Kidney (tissue), 13 donors: ENCODE measurements at regions not wholly inside any gene's neighbourhood (a gene's known extent, or its start where the extent isn't known, plus 50 kb on each side); places are given as distances from the start of the nearest gene placed in this dataset.

Experiments
- DNase-seq, 5 donors: peaks; one replicate each; pipeline ENCODE4 v3.0.0-alpha.2; 2013 to 2020
- FAIRE-seq: peaks from 2 replicates; lab custom pipeline; 2012; peaks lifted over from hg19 to GRCh38; lab: Jason Lieb, UNC
- H3K27ac ChIP-seq, 2 donors: one replicate each; pipeline ENCODE4 v1.7.0; 2013; ENCODE audit warnings: low read depth in 2 of 2, low read length in 2 of 2, inconsistent platforms in 1 of 2
- H3K27me3 ChIP-seq: one replicate; pipeline ENCODE4 v1.7.1; 2013; ENCODE audit warnings: low read length, inconsistent platforms; ENCODE audit not compliant: control insufficient read depth, insufficient read depth
- H3K36me3 ChIP-seq, 3 donors: one replicate each; pipeline versions ENCODE4 v1.7.0 to v1.7.1; 2013; ENCODE audit warnings: low read length in 3 of 3, control low read depth in 1 of 3, inconsistent platforms in 1 of 3; ENCODE audit not compliant: insufficient read depth in 3 of 3, control insufficient read depth in 2 of 3
- H3K4me1 ChIP-seq, 3 donors: one replicate each; pipeline versions ENCODE4 v1.7.0 to v1.7.1; 2013; ENCODE audit warnings: low read length in 3 of 3, inconsistent platforms in 1 of 3, low read depth in 1 of 3; ENCODE audit not compliant: control insufficient read depth in 2 of 3, insufficient read depth in 2 of 3
- H3K4me3 ChIP-seq, 3 donors: one replicate each; pipeline versions ENCODE4 v1.7.0 to v1.8.1; 2013; ENCODE audit warnings: low read length in 3 of 3, control low read depth in 1 of 3, inconsistent platforms in 1 of 3
- H3K9ac ChIP-seq, 3 donors: one replicate each; pipeline versions ENCODE4 v1.7.0 to v1.7.1; 2013; ENCODE audit warnings: low read length in 3 of 3, control low read depth in 1 of 3, inconsistent platforms in 1 of 3
- H3K9me3 ChIP-seq, 3 donors: one replicate each; pipeline versions ENCODE4 v1.7.0 to v1.7.1; 2013; ENCODE audit warnings: low read length in 3 of 3, control low read depth in 1 of 3, inconsistent platforms in 1 of 3; ENCODE audit not compliant: control insufficient read depth in 2 of 3, insufficient read depth in 1 of 3
- CTCF ChIP-seq: IDR thresholded peaks from 3 replicates; pipeline ENCODE4 v1.5.1; 2012; ENCODE audit warnings: mild to moderate bottlenecking, moderate library complexity, borderline replicate concordance; ENCODE audit not compliant: insufficient read depth; ENCODE audit errors: extremely low read depth
- intact Hi-C: fragments of 100-400 bp; cut with DNase I; formaldehyde crosslinking; loops from one replicate; pipeline ENCODE4 v1.11.1; 2022
- donor health status: control.
- donor health status: control.
- donor health status: control.
- donor health status: control.
- donor health status: control.
- donor health status: DM: yes; HTN: yes; CAD: no.
- donor health status: Normal renal cell carcinoma (clear cell type).

- Histone ChIP-seq H3K27ac (no peak overlapping the region), H3K36me3 (no peaks in the 10 kb centered on the region), H3K27me3 (no peaks in the 10 kb centered on the region), H3K4me1 (peaks cover 0 to 10% (median 8%) of the 10 kb centered on the region in 3 donors), H3K9ac (no peak overlapping the region), H3K4me3 (no peak overlapping the region), H3K9me3 (no peaks in the 10 kb centered on the region)
- intact Hi-C loops = no loop called here
- FAIRE-seq (no peak), DNase-seq (no peak)
- no peak for TF ChIP-seq CTCF
Measured at GRCh38 chr1:29762635-29763034, 526.3 kb downstream of the PTPRU start.

GRCh38 chr1:29761159-29761928, 525.0 kb downstream of the PTPRU start:
- Histone ChIP-seq H3K27ac (no peak overlapping the region), H3K36me3 (no peaks in the 10 kb centered on the region), H3K9ac (no peak overlapping the region), H3K4me3 (no peak overlapping the region), H3K4me1 (peaks cover 0 to 13% (median 10%) of the 10 kb centered on the region in 3 donors), H3K9me3 (no peaks in the 10 kb centered on the region), H3K27me3 (no peaks in the 10 kb centered on the region)
- no peak for FAIRE-seq
- intact Hi-C loops = no loop called here
- TF ChIP-seq CTCF = no peak
- no peak for DNase-seq

- Histone ChIP-seq H3K27ac (no peak overlapping the region), H3K4me1 (peaks cover 0 to 13% (median 10%) of the 10 kb centered on the region in 3 donors), H3K27me3 (no peaks in the 10 kb centered on the region), H3K36me3 (no peaks in the 10 kb centered on the region), H3K4me3 (no peak overlapping the region), H3K9ac (no peak overlapping the region), H3K9me3 (no peaks in the 10 kb centered on the region)
- TF ChIP-seq CTCF = no peak
- intact Hi-C loops = no loop called here
- DNase-seq = no peak
- FAIRE-seq = no peak
Measured at GRCh38 chr1:29760067-29760564, 523.8 kb downstream of the PTPRU start.
